ENCODE measurements at regions not wholly inside any gene's neighbourhood (a gene's known extent, or its start where the extent isn't known, plus 50 kb on each side); places are given as distances from the start of the nearest gene placed in this dataset.

- DNase-seq (ENCODE audit: low read depth): no peak
- no peak overlapping the region for H3K4me3 ChIP-seq (ENCODE audit: low read depth, low read length)
- TF ChIP-seq CTCF (IDR thresholded peaks at IDR 0.05; ENCODE audit: insufficient read depth, low read depth, low read length): no peak
Measured at GRCh38 chr6:74645108-74645849, 560.6 kb downstream of the COL12A1 start.

- no peak overlapping the region for H3K4me3 ChIP-seq (ENCODE audit: low read depth, low read length)
- DNase-seq (ENCODE audit: low read depth): no peak
- TF ChIP-seq CTCF (IDR thresholded peaks at IDR 0.05; ENCODE audit: insufficient read depth, low read depth, low read length): no peak
Measured at GRCh38 chr6:74642101-74642500, 563.8 kb downstream of the COL12A1 start.

GRCh38 chr6:74638412-74638811, 567.4 kb downstream of the COL12A1 start:
- TF ChIP-seq CTCF (IDR thresholded peaks at IDR 0.05; ENCODE audit: insufficient read depth, low read depth, low read length): no peak
- no peak for DNase-seq (ENCODE audit: low read depth)

GRCh38 chr6:74632196-74632875, 573.5 kb downstream of the COL12A1 start:
- no peak for DNase-seq (ENCODE audit: low read depth)
- no peak overlapping the region for H3K4me3 ChIP-seq (ENCODE audit: low read depth, low read length)
- TF ChIP-seq CTCF (IDR thresholded peaks at IDR 0.05; ENCODE audit: insufficient read depth, low read depth, low read length): no peak

More at GRCh38 chr6:74638412-74638811, 567.4 kb downstream of the COL12A1 start:
- no peak overlapping the region for H3K4me3 ChIP-seq (ENCODE audit: low read depth, low read length)

GRCh38 chr6:74631564-74631963, 574.3 kb downstream of the COL12A1 start:
- peak; percentile 11 for DNase-seq (ENCODE audit: low read depth)
- TF ChIP-seq CTCF (IDR thresholded peaks at IDR 0.05; ENCODE audit: insufficient read depth, low read depth, low read length): no peak

GRCh38 chr6:74626288-74626687, 579.6 kb downstream of the COL12A1 start:
- no peak for TF ChIP-seq CTCF (IDR thresholded peaks at IDR 0.05; ENCODE audit: insufficient read depth, low read depth, low read length)
- no peak for DNase-seq (ENCODE audit: low read depth)
- H3K4me3 ChIP-seq (ENCODE audit: low read depth, low read length): no peak overlapping the region

More at GRCh38 chr6:74631564-74631963, 574.3 kb downstream of the COL12A1 start:
- H3K4me3 ChIP-seq (ENCODE audit: low read depth, low read length): no peak overlapping the region

Data from fibroblast of villous mesenchyme (primary cell).